ENCODE measurements at regions not wholly inside any gene's neighbourhood (a gene's known extent, or its start where the extent isn't known, plus 50 kb on each side); places are given as distances from the start of the nearest gene placed in this dataset.

DNA sequence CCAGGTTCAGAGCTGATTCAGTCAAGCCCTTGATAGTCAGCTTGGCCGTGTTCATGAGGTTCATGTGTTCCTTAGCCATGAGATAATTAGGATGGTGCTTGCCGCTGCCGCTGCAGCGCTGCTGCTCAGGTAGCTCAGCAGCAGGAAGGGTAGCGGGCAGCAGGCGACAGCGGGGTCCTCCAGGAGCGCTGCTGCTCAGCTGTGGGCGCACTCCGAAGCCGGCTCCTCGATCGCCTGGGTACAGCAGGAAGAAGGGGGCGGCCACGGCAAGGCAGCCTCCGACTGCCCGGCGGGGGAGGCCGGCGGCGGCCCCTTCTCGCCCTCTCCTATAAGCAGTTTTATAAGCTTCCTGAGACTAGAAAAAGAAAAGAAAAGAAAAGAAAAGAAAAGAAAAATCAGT lies 1253.6 kb downstream of the EFNA5 start:
- TF ChIP-seq, protein P1, sequence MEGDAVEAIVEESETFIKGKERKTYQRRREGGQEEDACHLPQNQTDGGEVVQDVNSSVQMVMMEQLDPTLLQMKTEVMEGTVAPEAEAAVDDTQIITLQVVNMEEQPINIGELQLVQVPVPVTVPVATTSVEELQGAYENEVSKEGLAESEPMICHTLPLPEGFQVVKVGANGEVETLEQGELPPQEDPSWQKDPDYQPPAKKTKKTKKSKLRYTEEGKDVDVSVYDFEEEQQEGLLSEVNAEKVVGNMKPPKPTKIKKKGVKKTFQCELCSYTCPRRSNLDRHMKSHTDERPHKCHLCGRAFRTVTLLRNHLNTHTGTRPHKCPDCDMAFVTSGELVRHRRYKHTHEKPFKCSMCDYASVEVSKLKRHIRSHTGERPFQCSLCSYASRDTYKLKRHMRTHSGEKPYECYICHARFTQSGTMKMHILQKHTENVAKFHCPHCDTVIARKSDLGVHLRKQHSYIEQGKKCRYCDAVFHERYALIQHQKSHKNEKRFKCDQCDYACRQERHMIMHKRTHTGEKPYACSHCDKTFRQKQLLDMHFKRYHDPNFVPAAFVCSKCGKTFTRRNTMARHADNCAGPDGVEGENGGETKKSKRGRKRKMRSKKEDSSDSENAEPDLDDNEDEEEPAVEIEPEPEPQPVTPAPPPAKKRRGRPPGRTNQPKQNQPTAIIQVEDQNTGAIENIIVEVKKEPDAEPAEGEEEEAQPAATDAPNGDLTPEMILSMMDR (IDR thresholded peaks at IDR 0.05), result no peak
- no peak for TF ChIP-seq POLR2AphosphoS5 (IDR thresholded peaks at IDR 0.05)
